Amygdala (tissue), 56 donors: ENCODE measurements at regions not wholly inside any gene's neighbourhood (a gene's known extent, or its start where the extent isn't known, plus 50 kb on each side); places are given as distances from the start of the nearest gene placed in this dataset.
A peak's percentile ranks its signal among the peaks of the same experiment; 100 is the strongest.

Source experiments
- DNase-seq, 56 donors: peaks; one replicate each; lab custom pipeline; 2025; lab: John Stamatoyannopoulos, UW

DNA sequence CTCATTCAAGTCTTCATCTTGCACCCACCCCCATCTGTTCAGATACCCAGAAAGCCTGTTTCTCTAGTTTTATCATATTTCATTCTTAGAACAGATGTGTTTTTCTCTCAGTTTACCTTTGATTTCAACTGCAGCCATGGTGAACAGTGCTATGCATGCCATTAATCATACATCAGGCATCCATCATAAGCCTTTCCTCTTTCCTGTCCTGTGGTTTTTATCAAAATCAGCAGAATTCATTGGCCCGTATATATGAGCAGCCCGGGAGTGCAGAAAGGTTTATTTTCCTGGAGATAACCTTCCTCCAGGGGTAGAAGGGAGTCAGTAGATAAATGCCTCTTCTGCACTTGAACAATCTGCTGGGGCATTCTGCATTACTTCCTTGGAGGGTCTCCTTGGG, 65.7 kb downstream of the IL21 start:
- DNase-seq = no peak

DNA sequence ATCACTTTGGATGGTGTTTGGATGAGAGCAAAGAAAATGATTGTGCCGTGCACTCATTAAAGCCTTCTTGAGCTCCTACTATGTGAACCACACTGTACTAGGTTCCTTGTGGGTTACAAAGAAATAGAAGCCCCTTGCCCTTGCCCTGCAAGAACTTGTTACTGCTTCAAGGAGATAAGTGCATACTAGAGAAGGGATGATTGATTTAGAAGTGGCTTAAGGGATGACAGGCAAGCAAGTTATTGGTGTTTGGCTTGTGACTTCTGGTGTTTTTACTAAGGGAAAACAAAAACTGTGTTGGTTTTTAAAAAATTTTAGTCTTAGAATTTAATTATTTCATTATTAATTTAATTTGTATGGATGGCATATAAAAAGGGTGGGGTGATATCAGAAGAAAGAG, 67.4 kb downstream of the IL21 start:
- DNase-seq = no peak

DNA sequence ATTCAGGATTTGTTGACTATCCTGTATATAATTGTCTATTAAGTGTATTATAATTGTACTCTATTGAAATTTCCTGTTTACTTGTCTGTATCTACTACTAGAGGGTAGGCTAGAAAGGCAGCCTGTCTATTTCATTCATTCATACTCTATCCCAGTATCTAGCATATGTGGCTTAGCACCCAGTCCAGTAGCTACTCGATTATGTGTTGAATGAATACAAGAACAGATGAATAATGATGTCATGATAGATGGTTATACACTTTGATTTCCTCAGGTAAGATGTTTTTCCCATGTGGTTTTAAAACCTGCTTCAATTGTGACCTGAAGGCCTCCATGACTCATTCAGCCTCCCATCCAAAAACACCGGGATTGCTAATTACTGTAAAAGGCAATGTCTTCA, 68.0 kb downstream of the IL21 start:
- DNase-seq = no peak

GRCh38 chr4:122548886-122549630, 71.8 kb downstream of the IL21 start:
- DNase-seq = no peak

- no peak for DNase-seq
These were observed 72.4 kb downstream of the IL21 start for GRCh38 chr4:122548452-122548851.

- no peak for DNase-seq
These were observed 78.2 kb downstream of the IL21 start for GRCh38 chr4:122542411-122543236.

- no peak for DNase-seq
These were observed 78.9 kb downstream of the IL21 start for GRCh38 chr4:122541996-122542395.

DNA sequence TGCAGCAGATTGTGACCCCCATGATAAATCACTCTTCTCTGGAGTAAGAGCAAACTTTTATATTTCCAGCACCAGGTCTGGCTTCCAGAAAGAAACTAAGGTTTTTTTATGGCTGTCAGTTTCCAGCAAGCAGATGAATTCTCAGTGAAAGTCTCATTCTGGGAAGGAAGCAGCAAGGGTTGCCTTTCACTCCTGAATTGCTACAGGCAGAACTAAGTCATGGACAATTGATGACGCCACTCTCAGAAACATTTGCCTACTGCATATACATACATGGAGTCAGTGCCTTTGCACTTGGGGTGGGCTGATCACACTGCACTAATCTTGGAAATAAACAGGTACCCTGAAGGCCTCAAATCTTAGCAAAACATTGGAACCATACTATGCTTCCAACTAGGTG, 80.0 kb downstream of the IL21 start:
- DNase-seq = no peak

- DNase-seq = no peak
These were observed 80.9 kb downstream of the IL21 start for GRCh38 chr4:122539861-122540465.

DNA sequence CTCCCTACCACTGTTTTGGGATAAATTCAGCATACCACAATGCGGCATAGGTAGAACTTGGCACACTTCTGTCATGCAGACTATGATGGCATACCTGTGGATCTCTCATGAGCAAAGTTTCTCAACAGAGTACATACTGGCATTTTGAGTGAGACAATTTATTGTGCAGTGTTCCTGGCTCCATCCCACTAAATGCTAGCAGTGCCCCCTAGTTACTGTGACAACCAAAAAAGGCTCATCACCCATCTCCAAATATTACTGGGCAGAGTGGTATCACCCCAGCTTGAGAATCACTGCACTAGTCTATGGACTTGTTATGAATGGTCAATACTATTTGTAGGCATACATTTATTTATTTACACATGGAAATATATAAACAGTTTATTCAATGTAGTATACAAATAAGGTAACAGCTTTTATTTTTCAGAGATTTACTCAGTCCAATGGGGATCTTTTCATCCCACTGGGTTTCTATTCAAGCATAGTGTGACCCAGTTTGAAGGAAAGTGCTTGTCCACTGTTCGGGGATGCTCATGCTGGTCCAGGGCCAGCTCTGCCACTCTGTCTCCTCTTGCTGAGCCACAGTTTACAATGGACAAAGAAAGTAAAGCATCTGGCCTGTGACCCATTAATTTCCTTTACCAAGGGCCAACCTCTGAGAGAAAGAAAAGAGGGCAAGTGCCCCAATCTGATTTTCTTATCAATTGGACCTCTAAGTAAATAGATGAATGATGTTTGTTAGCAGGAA, 81.0 kb upstream of the IL2 start:
- DNase-seq = peak in 16 of 56 donors; percentile 0 to 39 (median 2)

GRCh38 chr4:122536001-122536400, 79.5 kb upstream of the IL2 start:
- no peak for DNase-seq

GRCh38 chr4:122534776-122535175, 78.3 kb upstream of the IL2 start:
- DNase-seq = no peak

- no peak for DNase-seq
These were observed 77.3 kb upstream of the IL2 start for GRCh38 chr4:122533841-122534240.

GRCh38 chr4:122532766-122533165, 76.2 kb upstream of the IL2 start:
- no peak for DNase-seq

DNA sequence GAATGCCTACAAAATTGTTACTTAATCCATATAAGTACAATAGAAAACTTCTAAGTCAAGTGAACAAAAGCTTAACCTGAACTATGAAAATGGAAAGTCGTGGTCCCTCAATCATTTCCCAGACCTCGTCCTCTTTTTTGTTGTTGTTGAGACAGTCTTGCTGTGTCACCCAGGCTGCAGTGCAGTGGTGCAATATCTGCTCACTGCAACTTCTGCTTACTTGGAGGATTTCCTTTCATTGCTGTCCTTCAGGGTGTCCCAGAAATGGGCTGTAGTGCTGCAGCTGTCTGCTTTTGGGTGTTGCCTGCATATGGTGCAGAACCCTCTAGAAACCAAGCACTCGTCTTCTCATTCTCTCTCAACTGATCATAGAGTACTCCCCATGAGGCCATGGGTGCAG, 75.0 kb upstream of the IL2 start:
- DNase-seq = no peak

DNA sequence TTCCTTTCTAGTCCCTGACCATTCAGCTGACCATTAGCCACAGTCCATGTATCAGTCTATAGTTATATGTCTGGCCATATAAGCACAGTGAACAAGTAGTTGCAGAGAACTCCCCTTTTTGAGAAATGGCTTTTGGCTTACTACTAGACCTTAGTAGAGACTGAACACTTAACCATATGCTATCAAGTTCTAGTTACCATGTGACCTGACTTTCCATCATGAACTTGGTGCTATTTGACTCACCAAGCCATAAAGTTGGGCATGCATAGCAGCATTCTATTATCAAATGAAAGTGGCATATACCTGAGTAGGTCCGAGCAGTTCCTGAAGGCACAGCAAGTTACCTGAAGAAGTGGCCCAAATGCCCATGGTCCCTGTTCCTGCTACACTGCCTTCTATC, 74.5 kb upstream of the IL2 start:
- DNase-seq = no peak

GRCh38 chr4:122528879-122529278, 72.4 kb upstream of the IL2 start:
- DNase-seq = no peak

- no peak for DNase-seq
These were observed 69.3 kb upstream of the IL2 start for GRCh38 chr4:122525865-122526264.

GRCh38 chr4:122524176-122524575, 67.7 kb upstream of the IL2 start:
- no peak for DNase-seq

DNA sequence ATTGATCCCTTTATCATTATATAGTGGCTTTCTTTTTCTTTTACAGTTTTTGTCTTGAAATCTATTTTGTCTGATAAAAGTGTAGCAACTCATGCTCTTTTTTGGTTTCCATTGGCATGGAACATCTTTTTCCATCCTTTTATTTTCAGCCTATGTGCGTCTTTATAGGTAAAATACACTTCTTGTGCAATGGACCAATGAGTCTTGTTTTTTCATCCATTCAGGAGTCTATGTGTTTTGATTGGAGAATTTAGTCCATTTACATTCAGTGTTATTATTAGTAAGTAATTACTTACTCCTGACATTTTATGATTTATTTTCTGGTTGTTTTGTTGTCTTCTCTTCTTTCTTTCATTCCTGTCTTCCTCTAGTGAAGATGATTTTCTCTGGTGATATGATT, 66.4 kb upstream of the IL2 start:
- no peak for DNase-seq

GRCh38 chr4:122517345-122517744, 60.8 kb upstream of the IL2 start:
- no peak for DNase-seq
